IMR-90 (cell line): ENCODE measurements at regions not wholly inside any gene's neighbourhood (a gene's known extent, or its start where the extent isn't known, plus 50 kb on each side); places are given as distances from the start of the nearest gene placed in this dataset.

Experiments
- ATAC-seq: fragments of 200-7000 bp; cut with Tn5 transposase; 2 replicates; pipeline ENCODE4 v1.9.1; 2020; ENCODE audit warnings: low read depth, mild to moderate bottlenecking, moderate library complexity
- BruUV-seq: library from RNA; stranded (reverse); fragments of 400-500 nt; replicated peaks from 2 replicates; lab custom pipeline; 2021; lab: Mats Ljungman, UMichigan
- CTCF ChIA-PET: fragments of 300-600 bp; formaldehyde crosslinking; extraction: SDS; loops from one replicate; lab custom pipeline; 2021; ENCODE audit warnings: antibody characterized with exemption; lab: Yijun Ruan, JAX
- POLR2A ChIA-PET: fragments of 300-600 bp; sonication (Branson Sonifier 250); formaldehyde crosslinking; loops from one replicate; lab custom pipeline; 2022; ENCODE audit warnings: antibody characterized with exemption; ENCODE audit not compliant: unreplicated experiment; lab: Charles Lee
- DNase-seq: peaks from one replicate; pipeline ENCODE4 v3.0.0; 2013
- H2AFZ ChIP-seq: replicated peaks from 2 replicates; pipeline ENCODE3; 2013; ENCODE audit warnings: low read length, mild to moderate bottlenecking; ENCODE audit not compliant: poor library complexity
- H2AK5ac ChIP-seq: 2 replicates; pipeline ENCODE4 v1.6.1; 2013; ENCODE audit warnings: low read depth, low read length, inconsistent platforms
- H2AK9ac ChIP-seq: replicated peaks from 2 replicates; pipeline ENCODE3; 2013; ENCODE audit warnings: mild to moderate bottlenecking, low read depth, low read length, moderate library complexity; ENCODE audit not compliant: poor library complexity
- H2BK120ac ChIP-seq: 2 replicates; pipeline ENCODE4 v1.6.1; 2013; ENCODE audit warnings: low read depth, low read length, inconsistent platforms
- H2BK15ac ChIP-seq: 3 replicates; pipeline ENCODE4 v1.6.1; 2013; ENCODE audit warnings: low read depth, low read length, inconsistent platforms
- H2BK20ac ChIP-seq: 2 replicates; pipeline ENCODE4 v1.6.1; 2013; ENCODE audit warnings: low read depth, mild to moderate bottlenecking, inconsistent platforms, low read length, moderate library complexity
- H2BK5ac ChIP-seq: 2 replicates; pipeline ENCODE4 v1.6.1; 2013; ENCODE audit warnings: mild to moderate bottlenecking, low read depth, low read length, inconsistent platforms; ENCODE audit not compliant: poor library complexity, severe bottlenecking
- H3K14ac ChIP-seq: replicated peaks from 2 replicates; pipeline ENCODE4 v1.6.1; 2013; ENCODE audit warnings: low read depth, low read length, inconsistent platforms
- H3K18ac ChIP-seq: 2 replicates; pipeline ENCODE4 v1.6.1; 2013; ENCODE audit warnings: low read depth, low read length, control low read depth
- H3K23ac ChIP-seq: 2 replicates; pipeline ENCODE4 v1.6.1; 2013; ENCODE audit warnings: low read depth, low read length, inconsistent platforms
- H3K27ac ChIP-seq: 2 replicates; pipeline ENCODE4 v1.5.1; 2013; ENCODE audit warnings: mild to moderate bottlenecking, control low read depth, low read length; ENCODE audit not compliant: insufficient read depth
- H3K27me3 ChIP-seq: 2 replicates; pipeline ENCODE4 v1.6.1; 2013; ENCODE audit warnings: low read length; ENCODE audit not compliant: control insufficient read depth, insufficient read depth
- H3K36me3 ChIP-seq: 2 replicates; pipeline ENCODE4 v1.6.1; 2013; ENCODE audit warnings: low read length, mixed read lengths; ENCODE audit not compliant: control insufficient read depth, insufficient read depth
- H3K4ac ChIP-seq: 2 replicates; pipeline ENCODE4 v1.6.1; 2013; ENCODE audit warnings: low read depth, low read length, inconsistent platforms
- H3K4me1 ChIP-seq: 2 replicates; pipeline ENCODE4 v1.6.1; 2013; ENCODE audit warnings: low read length, mixed read lengths; ENCODE audit not compliant: control insufficient read depth, insufficient read depth
- H3K4me2 ChIP-seq: 2 replicates; pipeline ENCODE4 v1.6.1; 2013; ENCODE audit warnings: low read depth, mild to moderate bottlenecking, control low read depth, low read length, moderate library complexity
- H3K4me3 ChIP-seq: 2 replicates; pipeline ENCODE4 v1.5.1; 2013; ENCODE audit warnings: low read depth, mild to moderate bottlenecking, control low read depth, low read length, moderate library complexity; ENCODE audit not compliant: insufficient read depth
- H3K56ac ChIP-seq: 2 replicates; pipeline ENCODE4 v1.6.1; 2013; ENCODE audit warnings: low read length, inconsistent platforms; ENCODE audit not compliant: insufficient read depth; ENCODE audit errors: extremely low read depth
- H3K79me1 ChIP-seq, 2 experiments: 2 replicates each; pipeline ENCODE4 v1.6.1; 2013; ENCODE audit warnings: low read length in 2 of 2, inconsistent platforms in 1 of 2, low read depth in 1 of 2
- H3K9ac ChIP-seq: 2 replicates; pipeline ENCODE4 v1.6.1; 2013; ENCODE audit warnings: low read depth, low read length, control low read depth
- H3K9me1 ChIP-seq: 2 replicates; pipeline ENCODE4 v1.6.1; 2013; ENCODE audit warnings: low read length, inconsistent platforms; ENCODE audit not compliant: insufficient read depth
- H3K9me3 ChIP-seq: 2 replicates; pipeline ENCODE4 v1.6.1; 2013; ENCODE audit warnings: low read length; ENCODE audit not compliant: control insufficient read depth, insufficient read depth
- H4K20me1 ChIP-seq: 2 replicates; pipeline ENCODE4 v1.6.1; 2013; ENCODE audit warnings: low read length, inconsistent platforms; ENCODE audit not compliant: insufficient read depth
- H4K5ac ChIP-seq: 2 replicates; pipeline ENCODE4 v1.6.1; 2013; ENCODE audit warnings: mild to moderate bottlenecking, low read depth, low read length, control low read depth
- H4K8ac ChIP-seq, 2 experiments: 2 replicates each; pipeline ENCODE4 v1.6.1; 2013; ENCODE audit warnings: low read depth in 2 of 2, low read length in 2 of 2, control low read depth in 1 of 2, inconsistent platforms in 1 of 2
- H4K91ac ChIP-seq: 2 replicates; pipeline ENCODE4 v1.6.1; 2013; ENCODE audit warnings: low read depth, low read length, inconsistent platforms; ENCODE audit not compliant: insufficient read depth
- BHLHE40 ChIP-seq: fragments of 150-350 bp; IDR thresholded peaks from 2 replicates; pipeline ENCODE4 v1.6.1; 2016; ENCODE audit warnings: mild to moderate bottlenecking, low read depth, low read length
- CEBPB ChIP-seq: IDR thresholded peaks from 2 replicates; pipeline ENCODE4 v1.6.1; 2012; ENCODE audit warnings: low read depth, low read length, improper control_type of control experiment
- CHD1 ChIP-seq: IDR thresholded peaks from 2 replicates; pipeline ENCODE4 v1.6.1; 2012; ENCODE audit warnings: low read depth, low read length, improper control_type of control experiment
- FOS ChIP-seq: fragments of 150-350 bp; IDR thresholded peaks from 2 replicates; pipeline ENCODE4 v1.6.1; 2016; ENCODE audit warnings: low read depth, low read length
- MAFK ChIP-seq: IDR thresholded peaks from 2 replicates; pipeline ENCODE4 v1.6.1; 2012; ENCODE audit warnings: low read depth, low read length, improper control_type of control experiment
- MAZ ChIP-seq: IDR thresholded peaks from 2 replicates; pipeline ENCODE4 v1.6.1; 2012; ENCODE audit warnings: low read depth, mild to moderate bottlenecking, low read length, improper control_type of control experiment, moderate library complexity, borderline replicate concordance
- MXI1 ChIP-seq: IDR thresholded peaks from 2 replicates; pipeline ENCODE4 v1.6.1; 2012; ENCODE audit warnings: low read depth, mild to moderate bottlenecking, low read length, moderate library complexity, borderline replicate concordance
- NFE2L2 ChIP-seq: fragments of 150-350 bp; IDR thresholded peaks from 2 replicates; pipeline ENCODE4 v1.6.1; 2016; ENCODE audit warnings: low read depth, mild to moderate bottlenecking, low read length
- POLR2A ChIP-seq: IDR thresholded peaks from 2 replicates; pipeline ENCODE4 v1.6.1; 2012; ENCODE audit warnings: mild to moderate bottlenecking, low read depth, low read length
- RAD21 ChIP-seq: IDR thresholded peaks from 2 replicates; pipeline ENCODE4 v1.6.1; 2012; ENCODE audit warnings: low read length, improper control_type of control experiment
- RFX5 ChIP-seq: IDR thresholded peaks from 2 replicates; pipeline ENCODE4 v1.8.0; 2012; ENCODE audit warnings: low read depth, mild to moderate bottlenecking, low read length, moderate library complexity
- SMC3 ChIP-seq: fragments of 150-350 bp; IDR thresholded peaks from 2 replicates; pipeline ENCODE4 v1.6.1; 2016; ENCODE audit warnings: low read depth, mild to moderate bottlenecking, antibody characterized with exemption, low read length, moderate library complexity
- dilution Hi-C: fragments of 300-500 bp; cut with HindIII; formaldehyde crosslinking; loops from one replicate; pipeline ENCODE4 v1.14.3; 2018; ENCODE audit warnings: low sequenced_read_pairs; ENCODE audit not compliant: unreplicated experiment
- in situ Hi-C: fragments of 300-500 bp; cut with MboI; formaldehyde crosslinking; loops from 3 replicates; pipeline ENCODE4 v1.14.3; 2019; ENCODE audit warnings: low sequenced_read_pairs, inconsistent platforms, mixed read lengths
- intact Hi-C: fragments of 100-400 bp; cut with micrococcal nuclease; formaldehyde crosslinking; loops from 2 replicates; pipeline ENCODE4 v1.10.0; 2022
- TF ChIP-seq, protein P1 (sequence below): conservative IDR thresholded peaks from 2 replicates; pipeline ENCODE4 v1.5.1; 2012; ENCODE audit warnings: mild to moderate bottlenecking, low read depth, low read length, improper control_type of control experiment
- TF ChIP-seq, protein P2 (sequence below): fragments of 150-350 bp; IDR thresholded peaks from 2 replicates; pipeline ENCODE4 v1.6.1; 2017; ENCODE audit warnings: mild to moderate bottlenecking, antibody characterized with exemption, low read length, low read depth
- TF ChIP-seq, protein P3 (sequence below): fragments of 150-350 bp; IDR thresholded peaks from 2 replicates; pipeline ENCODE4 v1.6.1; 2016; ENCODE audit warnings: low read depth, mild to moderate bottlenecking, low read length, moderate library complexity, borderline replicate concordance

DNA sequence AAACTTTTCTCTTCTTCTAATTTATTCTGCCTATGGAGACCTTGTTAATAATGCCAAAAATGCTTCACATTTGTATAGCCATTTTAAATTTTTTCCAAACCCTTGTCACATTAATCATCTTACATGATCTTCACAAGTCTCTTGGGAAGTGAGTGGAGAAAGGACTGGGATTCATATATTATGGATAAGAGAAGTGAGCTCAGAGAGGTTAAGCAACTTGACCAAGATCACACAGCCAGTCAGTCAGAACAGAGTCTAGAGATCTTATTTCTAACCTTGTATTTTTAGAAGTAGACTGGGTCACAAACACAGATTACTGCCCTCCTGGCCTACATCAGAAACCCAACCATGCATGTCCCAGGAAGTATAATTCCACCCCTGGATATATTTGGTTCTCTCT, 218.0 kb upstream of the ADRA1B start:
- ATAC-seq: no peak
- H4K91ac ChIP-seq: no peak overlapping the region
- TF ChIP-seq RFX5 (no peak), POLR2A (no peak), MAZ (no peak), NFE2L2 (no peak), SMC3 (no peak), RAD21 (no peak), BHLHE40 (no peak), MAFK (no peak), MXI1 (no peak), FOS (no peak), CEBPB (no peak), CHD1 (no peak)
- TF ChIP-seq, protein P1, sequence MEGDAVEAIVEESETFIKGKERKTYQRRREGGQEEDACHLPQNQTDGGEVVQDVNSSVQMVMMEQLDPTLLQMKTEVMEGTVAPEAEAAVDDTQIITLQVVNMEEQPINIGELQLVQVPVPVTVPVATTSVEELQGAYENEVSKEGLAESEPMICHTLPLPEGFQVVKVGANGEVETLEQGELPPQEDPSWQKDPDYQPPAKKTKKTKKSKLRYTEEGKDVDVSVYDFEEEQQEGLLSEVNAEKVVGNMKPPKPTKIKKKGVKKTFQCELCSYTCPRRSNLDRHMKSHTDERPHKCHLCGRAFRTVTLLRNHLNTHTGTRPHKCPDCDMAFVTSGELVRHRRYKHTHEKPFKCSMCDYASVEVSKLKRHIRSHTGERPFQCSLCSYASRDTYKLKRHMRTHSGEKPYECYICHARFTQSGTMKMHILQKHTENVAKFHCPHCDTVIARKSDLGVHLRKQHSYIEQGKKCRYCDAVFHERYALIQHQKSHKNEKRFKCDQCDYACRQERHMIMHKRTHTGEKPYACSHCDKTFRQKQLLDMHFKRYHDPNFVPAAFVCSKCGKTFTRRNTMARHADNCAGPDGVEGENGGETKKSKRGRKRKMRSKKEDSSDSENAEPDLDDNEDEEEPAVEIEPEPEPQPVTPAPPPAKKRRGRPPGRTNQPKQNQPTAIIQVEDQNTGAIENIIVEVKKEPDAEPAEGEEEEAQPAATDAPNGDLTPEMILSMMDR: no peak
- TF ChIP-seq, protein P2, sequence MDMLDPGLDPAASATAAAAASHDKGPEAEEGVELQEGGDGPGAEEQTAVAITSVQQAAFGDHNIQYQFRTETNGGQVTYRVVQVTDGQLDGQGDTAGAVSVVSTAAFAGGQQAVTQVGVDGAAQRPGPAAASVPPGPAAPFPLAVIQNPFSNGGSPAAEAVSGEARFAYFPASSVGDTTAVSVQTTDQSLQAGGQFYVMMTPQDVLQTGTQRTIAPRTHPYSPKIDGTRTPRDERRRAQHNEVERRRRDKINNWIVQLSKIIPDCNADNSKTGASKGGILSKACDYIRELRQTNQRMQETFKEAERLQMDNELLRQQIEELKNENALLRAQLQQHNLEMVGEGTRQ: no peak
- TF ChIP-seq, protein P3, sequence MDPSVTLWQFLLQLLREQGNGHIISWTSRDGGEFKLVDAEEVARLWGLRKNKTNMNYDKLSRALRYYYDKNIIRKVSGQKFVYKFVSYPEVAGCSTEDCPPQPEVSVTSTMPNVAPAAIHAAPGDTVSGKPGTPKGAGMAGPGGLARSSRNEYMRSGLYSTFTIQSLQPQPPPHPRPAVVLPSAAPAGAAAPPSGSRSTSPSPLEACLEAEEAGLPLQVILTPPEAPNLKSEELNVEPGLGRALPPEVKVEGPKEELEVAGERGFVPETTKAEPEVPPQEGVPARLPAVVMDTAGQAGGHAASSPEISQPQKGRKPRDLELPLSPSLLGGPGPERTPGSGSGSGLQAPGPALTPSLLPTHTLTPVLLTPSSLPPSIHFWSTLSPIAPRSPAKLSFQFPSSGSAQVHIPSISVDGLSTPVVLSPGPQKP: no peak
- no peak overlapping the region for H2BK120ac ChIP-seq
- H2BK20ac ChIP-seq: no peak overlapping the region
- dilution Hi-C loops (no loop called here), in situ Hi-C loops (no loop called here), intact Hi-C loops (no loop called here)
- no peaks in the 10 kb centered on the region for H3K9me1 ChIP-seq
- no peak overlapping the region for H3K4me3 ChIP-seq
- no peaks in the 10 kb centered on the region for H3K36me3 ChIP-seq
- H3K14ac ChIP-seq: no peak overlapping the region
- no peak overlapping the region for H2AK5ac ChIP-seq
- no peaks in the 10 kb centered on the region for H3K79me1 ChIP-seq
- peaks cover 8% of the 10 kb centered on the region for H3K27me3 ChIP-seq
- no peak overlapping the region for H3K18ac ChIP-seq
- no peaks in the 10 kb centered on the region for H4K20me1 ChIP-seq
- H3K4me2 ChIP-seq: no peak overlapping the region
- H2AFZ ChIP-seq: no peak overlapping the region
- no peak overlapping the region for H4K8ac ChIP-seq
- ChIA-PET POLR2A (no interaction called here), CTCF (no interaction called here)
- H3K56ac ChIP-seq: no peak overlapping the region
- no peak overlapping the region for H4K5ac ChIP-seq
- BruUV-seq: no TSS peak
- H3K4ac ChIP-seq: no peak overlapping the region
- H3K23ac ChIP-seq: no peak overlapping the region
- DNase-seq: no peak
- no peaks in the 10 kb centered on the region for H3K9me3 ChIP-seq
- no peak overlapping the region for H2BK15ac ChIP-seq
- no peaks in the 10 kb centered on the region for H3K4me1 ChIP-seq
- H3K9ac ChIP-seq: no peak overlapping the region
- no peak overlapping the region for H2BK5ac ChIP-seq
- no peak overlapping the region for H2AK9ac ChIP-seq
- H3K27ac ChIP-seq: no peak overlapping the region
